B cell (primary cell): ENCODE measurements at regions not wholly inside any gene's neighbourhood (a gene's known extent, or its start where the extent isn't known, plus 50 kb on each side); places are given as distances from the start of the nearest gene placed in this dataset.

Source experiments
- ATAC-seq: fragments of 200-7000 bp; cut with Tn5 transposase; one replicate; pipeline ENCODE4 v1.10.0; 2021; ENCODE audit warnings: low read depth, mild to moderate bottlenecking, moderate number of reproducible peaks, moderate library complexity
- CTCF ChIA-PET: fragments of 350-600 bp; sonication (Branson Sonifier 250); formaldehyde crosslinking; loops from one replicate; lab custom pipeline; 2021; ENCODE audit warnings: antibody characterized with exemption, inconsistent platforms; lab: Charles Lee
- POLR2A ChIA-PET: fragments of 350-600 bp; sonication (Branson Sonifier 250); formaldehyde crosslinking; loops from one replicate; lab custom pipeline; 2021; ENCODE audit warnings: antibody characterized with exemption; lab: Charles Lee
- DNase-seq: peaks from one replicate; pipeline ENCODE4 v3.0.0; 2013
- H2AFZ ChIP-seq: 2 replicates; pipeline ENCODE4 v1.6.1; 2012; ENCODE audit warnings: mild to moderate bottlenecking, low read depth, low read length; ENCODE audit not compliant: insufficient read depth, poor library complexity, severe bottlenecking
- H3K27ac ChIP-seq, 2 donors: 1 replicate in 1 of 2; 2 replicates in 1 of 2; pipeline ENCODE4 v1.5.1; 2012 to 2013; ENCODE audit warnings: low read length in 2 of 2, mild to moderate bottlenecking in 2 of 2, moderate library complexity in 1 of 2
- H3K27me3 ChIP-seq, 4 experiments: fragments of 200-600 bp in 1 of 4; sonication (generic) in 1 of 4; replicated peaks in 1 of 4; 1 replicate in 2 of 4; 2 replicates in 2 of 4; pipeline versions ENCODE4 v1.6.1 to v1.7.0; 2013 to 2016; ENCODE audit warnings: low read length in 3 of 4, mild to moderate bottlenecking in 2 of 4, mixed read lengths in 1 of 4, moderate library complexity in 1 of 4; ENCODE audit not compliant: insufficient read depth in 4 of 4, control insufficient read depth in 3 of 4; ENCODE audit errors: control extremely low read depth in 1 of 4
- H3K36me3 ChIP-seq, 2 experiments: replicated peaks in 1 of 2; 1 replicate in 1 of 2; 2 replicates in 1 of 2; pipeline versions ENCODE4 v1.6.1 to v1.7.1; 2013; ENCODE audit warnings: low read length in 1 of 2; ENCODE audit not compliant: insufficient read depth in 2 of 2, control insufficient read depth in 1 of 2; ENCODE audit errors: control extremely low read depth in 1 of 2, extremely low read depth in 1 of 2
- H3K4me1 ChIP-seq, 2 donors: fragments of 200-600 bp in 1 of 2; sonication (generic) in 1 of 2; 1 replicate in 1 of 2; 2 replicates in 1 of 2; pipeline versions ENCODE4 v1.5.1 to v1.6.1; 2013 to 2017; ENCODE audit warnings: low read length in 2 of 2; ENCODE audit not compliant: control insufficient read depth in 2 of 2, insufficient read depth in 2 of 2
- H3K4me2 ChIP-seq: replicated peaks from 2 replicates; pipeline ENCODE3; 2012; ENCODE audit warnings: mild to moderate bottlenecking, low read depth, low read length; ENCODE audit not compliant: poor library complexity, severe bottlenecking
- H3K4me3 ChIP-seq, 5 experiments: fragments of 200-600 bp in 1 of 5; sonication (generic) in 1 of 5; 1 replicate in 3 of 5; 2 replicates in 2 of 5; pipeline versions ENCODE4 v1.5.1 to v1.7.0; 2011 to 2016; ENCODE audit warnings: low read length in 4 of 5, mild to moderate bottlenecking in 4 of 5, low read depth in 2 of 5, control low read depth in 1 of 5, moderate library complexity in 1 of 5; ENCODE audit not compliant: insufficient read depth in 1 of 5; ENCODE audit errors: control extremely low read depth in 1 of 5, extremely low read depth in 1 of 5
- H3K79me2 ChIP-seq: fragments of 200-600 bp; sonication (generic); one replicate; pipeline ENCODE4 v1.6.0; 2016; ENCODE audit warnings: low read length; ENCODE audit not compliant: control insufficient read depth, insufficient read depth
- H3K9ac ChIP-seq: fragments of 200-600 bp; sonication (generic); 2 replicates; pipeline ENCODE4 v1.6.1; 2017; ENCODE audit warnings: mild to moderate bottlenecking, low read length, moderate library complexity
- H3K9me3 ChIP-seq, 3 donors: one replicate each; pipeline versions ENCODE4 v1.6.1 to v1.7.1; 2013; ENCODE audit warnings: low read length in 2 of 3; ENCODE audit not compliant: control insufficient read depth in 2 of 3, insufficient read depth in 1 of 3; ENCODE audit errors: control extremely low read depth in 1 of 3
- H4K20me1 ChIP-seq: 2 replicates; pipeline ENCODE4 v1.6.0; 2012; ENCODE audit warnings: mild to moderate bottlenecking, low read length; ENCODE audit not compliant: insufficient read depth, control insufficient read depth, poor library complexity, severe bottlenecking
- H3K27ac Mint-ChIP-seq: one replicate; pipeline ENCODE4 v1.8.0; 2021; ENCODE audit warnings: mixed read lengths
- H3K27me3 Mint-ChIP-seq: one replicate; pipeline ENCODE4 v1.8.0; 2021; ENCODE audit warnings: mixed read lengths
- H3K4me1 Mint-ChIP-seq: one replicate; pipeline ENCODE4 v1.8.0; 2021; ENCODE audit warnings: mixed read lengths
- H3K4me3 Mint-ChIP-seq: one replicate; pipeline ENCODE4 v1.8.0; 2021; ENCODE audit warnings: mixed read lengths
- H3K9me3 Mint-ChIP-seq: one replicate; pipeline ENCODE4 v1.8.0; 2022; ENCODE audit warnings: mixed read lengths; ENCODE audit not compliant: insufficient read depth
- EZH2 ChIP-seq: IDR thresholded peaks from 2 replicates; pipeline ENCODE4 v1.6.1; 2012; ENCODE audit warnings: borderline replicate concordance, low read depth, mild to moderate bottlenecking, moderate library complexity, low read length; ENCODE audit not compliant: insufficient read depth, poor library complexity, severe bottlenecking
- WGBS: methylation state at CpG from one replicate; pipeline ENCODE4 v1.1.5; 2013; ENCODE audit warnings: missing lambda C conversion rate; ENCODE audit not compliant: insufficient coverage; 5-methylcytosine and 5-hydroxymethylcytosine counted together
- intact Hi-C: fragments of 100-400 bp; cut with micrococcal nuclease; formaldehyde crosslinking; loops from one replicate; pipeline ENCODE4 v1.10.0; 2022
- TF ChIP-seq, protein P1 (sequence below): fragments of 200-600 bp; IDR thresholded peaks from one replicate; pipeline ENCODE4 v1.8.0; 2022; ENCODE audit warnings: antibody characterized with exemption, mild to moderate bottlenecking

DNA sequence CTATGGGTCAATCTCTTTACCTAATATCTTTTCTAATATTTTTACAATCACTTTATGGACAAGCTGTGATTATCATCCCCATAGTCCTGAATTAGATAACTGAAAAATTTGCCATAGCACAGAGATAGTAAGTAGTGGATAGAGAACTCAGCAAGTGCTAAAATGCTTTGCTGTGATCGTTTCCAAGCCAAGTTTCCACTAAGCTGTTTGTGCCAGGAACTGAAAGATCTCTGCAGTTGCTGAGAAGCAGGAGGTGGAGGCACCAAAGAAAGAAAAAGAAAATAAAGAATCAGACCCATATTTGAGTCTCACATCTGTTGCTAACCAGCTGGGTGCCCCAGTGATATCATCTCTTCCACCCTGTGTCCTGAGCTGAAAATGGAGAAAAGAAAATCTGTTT is 605.6 kb upstream of the BOD1L1 start:
- ChIA-PET POLR2A (no interaction called here), CTCF (no interaction called here)
- intact Hi-C loops: no loop called here
- no peak for ATAC-seq
- no peak for DNase-seq
- no peaks in the 10 kb centered on the region for H3K4me1 Mint-ChIP-seq
- TF ChIP-seq EZH2: no peak
- TF ChIP-seq, protein P1, sequence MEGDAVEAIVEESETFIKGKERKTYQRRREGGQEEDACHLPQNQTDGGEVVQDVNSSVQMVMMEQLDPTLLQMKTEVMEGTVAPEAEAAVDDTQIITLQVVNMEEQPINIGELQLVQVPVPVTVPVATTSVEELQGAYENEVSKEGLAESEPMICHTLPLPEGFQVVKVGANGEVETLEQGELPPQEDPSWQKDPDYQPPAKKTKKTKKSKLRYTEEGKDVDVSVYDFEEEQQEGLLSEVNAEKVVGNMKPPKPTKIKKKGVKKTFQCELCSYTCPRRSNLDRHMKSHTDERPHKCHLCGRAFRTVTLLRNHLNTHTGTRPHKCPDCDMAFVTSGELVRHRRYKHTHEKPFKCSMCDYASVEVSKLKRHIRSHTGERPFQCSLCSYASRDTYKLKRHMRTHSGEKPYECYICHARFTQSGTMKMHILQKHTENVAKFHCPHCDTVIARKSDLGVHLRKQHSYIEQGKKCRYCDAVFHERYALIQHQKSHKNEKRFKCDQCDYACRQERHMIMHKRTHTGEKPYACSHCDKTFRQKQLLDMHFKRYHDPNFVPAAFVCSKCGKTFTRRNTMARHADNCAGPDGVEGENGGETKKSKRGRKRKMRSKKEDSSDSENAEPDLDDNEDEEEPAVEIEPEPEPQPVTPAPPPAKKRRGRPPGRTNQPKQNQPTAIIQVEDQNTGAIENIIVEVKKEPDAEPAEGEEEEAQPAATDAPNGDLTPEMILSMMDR: no peak
- Histone ChIP-seq H3K27me3 (no peaks in the 10 kb centered on the region), H3K9ac (no peak overlapping the region), H4K20me1 (no peaks in the 10 kb centered on the region), H3K36me3 (no peaks in the 10 kb centered on the region), H3K4me3 (no peak overlapping the region), H3K9me3 (no peaks in the 10 kb centered on the region), H3K4me2 (no peak overlapping the region), H3K4me1 (no peaks in the 10 kb centered on the region), H3K79me2 (no peaks in the 10 kb centered on the region), H2AFZ (no peak overlapping the region), H3K27ac (no peak overlapping the region)
- H3K9me3 Mint-ChIP-seq: no peaks in the 10 kb centered on the region
- no peak overlapping the region for H3K4me3 Mint-ChIP-seq
- WGBS: no CpG with 5 or more reads among the region's 1 CpG
- H3K27ac Mint-ChIP-seq: no peak overlapping the region
- peaks cover 3% of the 10 kb centered on the region for H3K27me3 Mint-ChIP-seq

DNA sequence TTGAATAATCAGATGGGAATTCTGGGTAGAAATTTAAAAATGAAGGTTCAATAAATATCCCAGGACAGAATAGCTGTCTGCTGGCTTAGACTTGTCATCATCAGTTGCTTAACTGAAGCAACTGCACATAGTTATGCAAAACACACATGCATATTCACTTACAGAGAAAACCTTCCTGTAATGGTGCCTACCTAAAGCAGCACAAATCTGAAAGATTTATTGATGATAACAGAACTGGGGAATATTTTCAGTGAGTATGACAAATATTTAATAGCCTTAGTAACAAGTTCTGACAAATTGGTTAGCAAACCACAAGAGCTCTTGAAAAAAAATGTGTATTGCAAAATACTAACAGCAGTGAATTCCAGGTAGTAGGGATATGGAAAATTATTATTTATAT is 606.8 kb upstream of the BOD1L1 start:
- H3K9me3 Mint-ChIP-seq: no peaks in the 10 kb centered on the region
- ATAC-seq: no peak
- no peak overlapping the region for H3K4me2 ChIP-seq
- no peak overlapping the region for H3K9ac ChIP-seq
- no peaks in the 10 kb centered on the region for H3K4me1 Mint-ChIP-seq
- no peak overlapping the region for H3K27ac Mint-ChIP-seq
- no peak overlapping the region for H3K27ac ChIP-seq
- H3K4me1 ChIP-seq: no peaks in the 10 kb centered on the region
- H3K27me3 ChIP-seq: no peaks in the 10 kb centered on the region
- ChIA-PET POLR2A (no interaction called here), CTCF (no interaction called here)
- H3K9me3 ChIP-seq: no peaks in the 10 kb centered on the region
- intact Hi-C loops: no loop called here
- H3K4me3 ChIP-seq: no peak overlapping the region
- peaks cover 3% of the 10 kb centered on the region for H3K27me3 Mint-ChIP-seq
- no peak overlapping the region for H3K4me3 Mint-ChIP-seq
- H3K79me2 ChIP-seq: no peaks in the 10 kb centered on the region
- no peak overlapping the region for H2AFZ ChIP-seq
- H3K36me3 ChIP-seq: no peaks in the 10 kb centered on the region
- no peak for DNase-seq
- no peak for TF ChIP-seq EZH2
- TF ChIP-seq, protein P1: no peak
- H4K20me1 ChIP-seq: no peaks in the 10 kb centered on the region
